ENCODE measurements at regions not wholly inside any gene's neighbourhood (a gene's known extent, or its start where the extent isn't known, plus 50 kb on each side); places are given as distances from the start of the nearest gene placed in this dataset.

DNA sequence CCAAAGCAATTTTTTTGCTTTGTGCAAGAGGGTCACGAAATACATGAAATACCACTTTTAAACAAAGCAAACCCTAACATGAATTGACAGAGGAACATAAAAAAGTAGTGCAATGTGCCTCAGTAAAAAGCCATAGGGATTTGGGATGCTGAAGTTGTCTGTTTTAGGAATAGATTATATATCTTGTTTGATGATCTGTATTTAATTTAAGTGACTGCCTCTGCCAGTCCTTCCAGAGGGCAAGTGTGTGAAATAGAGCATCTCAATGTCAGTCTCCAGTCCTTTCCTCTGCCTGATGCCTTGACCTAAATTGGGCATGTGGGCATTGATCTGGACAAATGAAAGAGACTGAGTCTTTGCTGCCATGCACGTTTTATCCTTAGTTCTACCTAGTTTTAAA lies 222.8 kb downstream of the PTPRC start:
- no peak for DNase-seq (ENCODE audit: low read depth in 2 of 2)

DNA sequence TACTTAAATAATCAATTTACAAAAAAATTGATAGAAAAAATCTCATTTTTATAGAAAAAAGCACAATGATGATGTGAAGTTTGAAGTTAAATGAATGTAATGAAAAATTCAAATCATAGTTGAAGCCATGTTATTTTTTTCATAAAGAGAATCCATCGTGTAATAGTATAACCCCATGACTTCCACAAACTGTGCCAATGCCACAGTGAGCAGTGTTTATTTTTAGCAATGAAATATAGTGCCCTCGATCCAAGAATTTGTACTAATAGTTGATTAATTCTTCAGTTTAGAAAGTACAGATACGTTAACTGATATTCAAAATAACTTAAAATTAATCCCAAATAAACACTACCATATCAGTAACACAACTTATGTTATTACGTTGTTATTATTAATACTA lies 225.9 kb downstream of the PTPRC start:
- DNase-seq (ENCODE audit: low read depth in 2 of 2): no peak

DNA sequence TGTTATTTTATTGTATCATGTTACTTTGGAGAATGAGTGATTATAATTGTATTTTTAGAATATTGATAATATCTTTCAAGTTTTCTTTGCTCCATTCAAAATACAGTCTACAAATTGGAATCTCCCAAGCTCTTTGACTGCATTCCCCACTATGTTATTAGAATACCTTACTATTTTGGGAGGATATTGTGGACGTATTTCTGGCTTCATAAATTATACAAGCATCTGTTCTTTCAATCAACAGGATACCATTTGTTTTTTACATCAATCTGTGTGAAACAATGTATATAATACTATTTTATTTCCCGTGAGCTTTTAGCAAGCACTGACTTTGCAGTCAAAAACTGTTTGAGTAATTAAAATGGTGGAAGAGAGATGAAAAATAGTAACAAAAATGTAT lies 226.5 kb downstream of the PTPRC start:
- DNase-seq (ENCODE audit: low read depth in 2 of 2): no peak

DNA sequence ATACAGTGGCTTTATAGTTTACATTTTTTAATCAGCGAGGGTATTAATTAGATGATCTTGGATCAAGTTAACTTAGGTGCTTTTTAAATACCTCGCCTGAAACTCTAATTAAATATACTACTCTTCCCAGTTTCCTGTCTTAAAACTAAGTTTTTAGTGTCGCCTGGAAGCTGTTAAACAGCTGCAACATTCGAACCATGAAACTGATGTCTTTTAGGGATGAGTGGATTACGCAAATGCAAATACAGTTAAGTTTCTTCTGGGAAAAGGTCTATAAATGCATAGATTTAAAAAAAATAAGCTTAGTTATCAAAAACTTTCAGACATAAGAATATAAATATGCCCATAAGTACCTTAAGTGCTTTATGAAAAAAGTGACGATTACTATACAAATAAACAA lies 228.3 kb downstream of the PTPRC start:
- DNase-seq (ENCODE audit: low read depth in 2 of 2): no peak

DNA sequence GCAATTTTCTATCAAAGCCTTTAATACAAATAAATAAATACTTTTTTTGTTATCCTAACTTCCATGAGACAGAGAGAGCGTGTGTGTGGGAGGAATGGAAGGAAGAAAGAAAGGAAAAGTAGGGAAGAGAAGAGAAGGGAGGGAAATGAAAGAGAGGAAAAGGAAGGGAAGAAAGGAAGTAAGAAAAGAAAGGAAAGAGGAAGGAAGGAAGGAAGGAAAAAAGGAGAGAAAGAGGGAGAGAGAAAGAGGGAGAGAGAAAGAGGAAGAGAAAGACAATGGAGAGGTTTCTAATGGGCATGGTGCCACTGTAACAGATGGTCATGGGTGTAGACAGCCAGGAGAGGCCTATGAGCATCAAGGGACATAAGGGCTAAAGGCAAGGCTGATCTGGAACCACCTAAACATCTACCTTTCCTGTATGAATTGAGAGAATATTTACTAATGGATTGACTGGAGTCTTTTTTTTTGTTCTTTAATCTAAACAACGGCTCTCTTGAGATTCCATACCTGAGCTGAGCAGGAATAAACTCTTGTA lies 234.9 kb downstream of the PTPRC start:
- no peak for DNase-seq (ENCODE audit: low read depth in 2 of 2)

DNA sequence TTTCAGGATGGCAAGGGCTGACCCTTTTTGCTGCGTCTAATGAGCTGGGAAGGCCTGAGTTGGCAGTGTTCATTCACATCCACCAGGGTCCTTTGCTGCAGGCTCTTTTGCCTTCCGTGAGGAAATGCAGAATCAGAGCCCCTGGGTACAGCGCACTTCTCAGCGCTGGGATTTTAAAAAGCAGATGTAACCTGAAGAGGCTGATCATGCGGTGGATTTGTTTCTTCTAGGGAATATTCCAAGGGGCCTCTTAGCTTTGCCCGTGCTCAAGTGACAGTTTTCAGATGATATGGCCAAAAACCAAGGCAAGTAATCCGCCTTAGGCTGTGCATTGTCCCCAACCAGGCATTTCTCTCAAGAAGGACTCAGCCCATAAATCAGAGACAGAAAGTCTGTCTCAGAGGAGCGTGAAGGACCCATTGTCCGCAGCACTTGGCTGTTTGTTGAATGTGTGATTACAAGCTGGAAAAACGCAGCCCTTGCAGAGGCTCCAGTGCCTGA lies 237.6 kb downstream of the PTPRC start:
- no peak for DNase-seq (ENCODE audit: low read depth in 2 of 2)

DNA sequence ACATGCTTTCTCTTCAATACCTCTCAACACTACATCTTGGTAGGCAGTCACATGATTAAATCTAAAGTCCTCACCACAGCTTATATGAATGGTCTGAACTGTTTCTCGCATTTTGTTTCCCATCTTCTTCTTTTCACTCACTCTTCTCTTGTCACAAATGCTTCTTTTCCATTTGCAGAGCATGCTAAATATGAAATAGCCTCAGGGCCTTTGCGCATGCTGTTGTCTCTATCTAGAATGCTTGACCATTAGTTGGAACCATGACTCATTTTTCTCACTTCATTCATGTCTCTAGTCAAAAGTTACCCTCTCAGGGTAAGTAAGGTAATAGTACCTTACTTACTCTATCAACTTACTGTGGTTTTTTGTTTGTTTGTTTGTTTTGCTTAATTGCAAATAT lies 239.7 kb downstream of the PTPRC start:
- DNase-seq (ENCODE audit: low read depth in 2 of 2): no peak

DNA sequence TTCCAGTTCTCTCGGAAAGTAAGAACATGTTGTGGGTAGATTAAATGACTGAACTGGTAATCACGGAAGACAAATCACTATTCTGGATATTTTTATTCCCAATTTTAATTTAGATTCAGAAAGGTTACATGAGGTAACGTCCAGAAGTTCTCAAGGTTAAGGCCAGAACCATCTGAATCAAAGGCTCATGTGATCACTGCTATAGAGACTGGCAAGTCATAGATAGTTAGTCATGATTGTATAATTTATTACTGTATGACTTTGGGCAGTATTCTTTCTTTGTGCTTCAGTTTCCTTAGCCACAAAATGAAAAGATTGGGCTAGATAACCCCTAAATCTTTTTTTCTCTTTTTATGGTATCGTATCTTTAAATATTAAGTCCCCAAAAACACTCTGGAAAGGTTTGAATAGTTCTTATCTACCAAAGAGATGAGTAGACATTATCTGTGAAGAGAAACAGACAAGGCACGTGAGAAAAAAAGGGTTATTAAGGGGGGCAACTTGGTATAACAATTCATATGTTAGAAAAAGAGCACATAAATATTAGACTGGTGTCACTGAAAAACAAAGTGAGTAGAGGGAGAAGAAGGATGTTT lies 241.0 kb downstream of the PTPRC start:
- no peak for DNase-seq (ENCODE audit: low read depth in 2 of 2)

DNA sequence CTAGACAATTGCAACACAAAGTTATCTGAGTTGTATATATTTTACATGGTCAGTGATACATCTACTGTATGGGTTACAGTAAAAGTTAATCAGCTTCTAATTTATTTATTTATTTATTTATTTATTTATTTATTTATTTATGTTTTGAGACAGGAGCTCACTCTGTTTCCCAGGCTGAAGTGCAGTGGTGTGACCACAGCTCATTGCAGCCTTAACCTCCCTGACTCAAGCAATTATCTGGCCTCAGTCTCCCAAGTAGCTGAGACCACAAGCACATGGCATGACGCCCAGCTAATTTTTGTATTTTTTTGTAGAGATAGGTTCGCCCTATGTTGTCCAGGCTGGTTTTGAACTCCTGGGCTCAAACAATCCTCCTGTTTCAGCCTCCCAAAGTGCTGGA lies 241.6 kb downstream of the PTPRC start:
- no peak for DNase-seq (ENCODE audit: low read depth in 2 of 2)

DNA sequence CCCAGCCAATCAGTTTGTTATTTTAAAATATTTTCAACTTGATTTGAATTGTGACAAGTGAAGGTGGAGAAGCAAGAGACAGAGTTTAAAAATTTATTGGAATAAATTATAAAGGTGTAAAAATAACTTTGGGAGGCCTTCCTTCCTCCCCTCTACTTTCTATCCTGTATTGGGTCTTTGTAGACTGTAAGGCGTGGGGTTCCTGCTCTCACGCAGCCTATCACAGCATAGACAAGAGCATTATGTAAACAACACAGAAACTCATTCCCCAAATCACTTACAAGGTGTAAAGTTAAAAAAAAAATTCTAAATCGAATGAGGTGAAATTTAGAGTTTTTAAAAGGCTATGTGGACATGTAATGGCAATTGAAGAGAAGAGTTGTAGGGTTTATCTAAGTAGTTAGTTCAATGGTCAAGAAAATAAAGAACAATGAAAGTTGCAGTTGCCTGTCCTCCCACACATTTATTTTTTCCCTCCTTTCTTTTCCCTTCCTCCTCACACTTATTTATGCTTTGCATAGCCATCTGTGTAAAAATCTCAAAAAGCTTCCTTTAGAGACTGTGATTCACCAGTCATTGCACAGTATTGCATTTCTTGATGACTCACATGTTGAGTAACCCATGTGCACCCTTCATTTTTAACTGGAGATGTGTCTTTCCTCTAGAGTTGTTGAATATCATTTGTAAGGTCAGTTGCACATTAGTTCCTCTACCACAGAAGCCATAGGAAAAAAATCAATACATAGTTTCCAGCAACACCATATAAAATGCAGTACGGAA lies 242.2 kb downstream of the PTPRC start:
- DNase-seq (ENCODE audit: low read depth in 2 of 2): no peak

DNA sequence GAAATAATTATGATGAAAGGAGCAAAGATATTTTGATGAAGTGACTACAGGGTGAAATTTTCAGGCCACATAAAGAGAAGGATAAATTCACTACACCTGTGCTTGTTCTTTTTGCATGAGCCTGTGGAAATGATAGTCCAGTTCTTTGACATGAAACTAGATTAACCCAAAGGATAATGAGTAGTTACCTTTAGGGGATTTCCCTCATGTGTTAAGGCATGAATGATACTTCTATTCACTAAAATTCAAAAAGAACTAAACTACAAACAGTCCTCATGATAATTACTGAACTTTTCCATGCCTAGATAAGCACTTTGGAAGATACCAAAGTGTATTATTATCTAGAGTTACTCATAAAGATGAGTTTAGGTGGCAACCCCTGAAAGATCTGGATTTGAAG lies 244.3 kb downstream of the PTPRC start:
- DNase-seq (ENCODE audit: low read depth in 2 of 2): no peak

DNA sequence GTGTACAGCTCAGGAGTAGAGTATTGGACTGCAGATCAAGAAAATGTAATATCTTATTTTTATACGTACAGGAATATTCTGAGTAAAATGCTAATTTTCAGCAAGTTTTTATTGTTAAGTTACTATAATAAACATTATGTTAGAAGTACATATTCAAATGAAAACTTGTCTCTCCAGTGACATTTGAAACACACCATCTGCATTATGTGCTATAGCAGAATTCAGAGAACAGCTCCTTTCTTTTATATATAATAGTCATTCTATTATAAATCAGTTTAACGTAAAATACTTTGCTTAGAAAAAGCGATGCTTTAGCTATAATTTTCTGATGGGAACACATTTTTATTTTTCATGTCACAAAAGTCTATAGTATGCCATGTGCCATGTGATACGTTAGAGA lies 249.0 kb downstream of the PTPRC start:
- no peak for DNase-seq (ENCODE audit: low read depth in 2 of 2)

DNA sequence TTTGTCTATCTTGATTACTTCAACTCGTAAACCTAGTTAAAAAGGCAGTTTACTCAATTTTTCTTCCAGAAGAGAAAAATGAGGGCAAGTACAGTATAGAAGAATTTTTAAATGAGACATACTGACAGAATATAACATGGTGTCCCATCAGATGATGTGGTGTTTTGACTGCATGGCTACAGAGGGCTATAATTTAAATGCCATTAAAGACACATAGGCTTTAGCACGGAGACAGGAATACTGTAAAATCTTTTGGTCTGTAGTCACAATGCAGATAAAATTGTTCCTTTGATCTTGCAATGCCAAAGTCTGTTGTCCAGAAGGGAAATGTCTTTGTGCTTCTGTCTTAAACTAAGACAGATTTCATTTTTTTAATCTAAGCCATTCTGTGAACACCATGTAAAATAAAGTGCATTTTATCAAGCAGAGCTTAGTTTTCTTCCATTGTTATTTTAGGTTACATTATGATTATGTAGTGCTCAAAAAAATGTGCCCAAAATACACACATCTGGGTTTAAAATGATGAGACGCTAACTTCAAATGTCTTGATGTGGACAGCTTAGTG lies 249.6 kb downstream of the PTPRC start:
- no peak for DNase-seq (ENCODE audit: low read depth in 2 of 2)

DNA sequence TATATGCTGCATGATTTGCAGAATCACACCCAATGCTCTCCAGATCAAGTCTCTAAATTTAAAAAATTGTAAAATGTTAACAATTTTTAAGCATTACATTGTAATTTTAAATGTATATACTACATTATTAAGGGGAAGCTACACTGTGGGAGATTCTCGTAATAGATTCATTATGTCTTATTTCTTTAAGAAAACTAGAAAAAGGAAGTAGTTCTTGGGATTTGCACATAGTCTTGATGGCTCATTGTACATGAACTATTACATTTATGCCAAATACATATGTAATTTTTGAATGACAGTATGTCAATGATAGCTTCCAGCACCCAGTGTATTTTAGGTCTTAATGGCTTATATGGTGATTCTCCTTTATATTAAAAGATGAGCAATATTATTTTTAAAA lies 250.3 kb downstream of the PTPRC start:
- DNase-seq (ENCODE audit: low read depth in 2 of 2): no peak

DNA sequence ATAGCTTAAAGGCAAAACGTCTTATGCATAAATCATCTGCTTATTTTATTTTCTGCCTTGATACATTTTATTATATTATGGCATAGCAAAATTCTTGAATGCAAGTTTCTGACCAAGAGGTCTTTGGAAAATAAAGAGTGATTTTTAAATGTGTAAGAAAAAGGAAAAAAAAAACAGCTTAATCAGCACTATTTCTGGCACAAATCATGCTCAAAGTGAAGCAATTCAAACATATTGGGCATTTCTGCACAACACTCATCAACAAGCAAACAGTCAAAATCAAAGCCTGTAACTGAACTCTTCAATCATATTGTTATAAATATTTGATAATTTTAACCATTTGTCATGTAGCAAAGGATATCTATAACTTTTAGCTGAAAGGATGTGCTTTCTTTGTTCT lies 250.9 kb downstream of the PTPRC start:
- DNase-seq (ENCODE audit: low read depth in 2 of 2): no peak

DNA sequence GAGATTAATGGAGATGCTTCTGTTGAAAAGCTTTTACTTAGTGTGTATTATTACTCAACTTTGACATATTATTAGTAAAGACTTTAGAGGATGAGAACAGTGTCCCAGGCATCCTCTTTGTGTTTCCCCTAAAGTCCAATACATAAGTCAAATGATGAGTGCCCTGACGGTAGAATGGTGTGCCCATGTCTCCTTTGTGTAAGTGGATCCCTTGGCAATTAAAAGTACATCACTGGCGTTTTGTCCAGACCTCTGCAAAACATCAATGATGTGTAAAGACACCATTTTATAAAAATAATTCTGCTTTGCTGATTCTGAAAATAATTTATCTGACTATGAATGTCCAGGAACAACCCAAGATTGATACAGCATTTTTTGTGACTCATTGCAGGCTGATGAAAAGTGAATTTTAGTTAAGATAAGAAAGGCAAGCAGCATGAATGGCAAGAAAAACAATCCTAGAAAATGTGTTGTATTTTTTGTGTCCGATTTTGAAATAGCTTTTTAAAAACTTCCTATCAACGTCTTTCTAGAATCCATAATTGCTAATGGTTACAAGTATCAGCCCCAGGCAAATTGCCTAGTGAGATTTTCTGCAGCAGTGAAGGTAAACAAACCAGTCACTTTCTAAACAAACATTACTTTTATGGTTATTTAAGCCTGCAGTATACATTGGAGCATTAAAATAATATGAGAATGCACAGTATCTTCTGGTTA lies 251.5 kb downstream of the PTPRC start:
- DNase-seq (ENCODE audit: low read depth in 2 of 2): no peak

DNA sequence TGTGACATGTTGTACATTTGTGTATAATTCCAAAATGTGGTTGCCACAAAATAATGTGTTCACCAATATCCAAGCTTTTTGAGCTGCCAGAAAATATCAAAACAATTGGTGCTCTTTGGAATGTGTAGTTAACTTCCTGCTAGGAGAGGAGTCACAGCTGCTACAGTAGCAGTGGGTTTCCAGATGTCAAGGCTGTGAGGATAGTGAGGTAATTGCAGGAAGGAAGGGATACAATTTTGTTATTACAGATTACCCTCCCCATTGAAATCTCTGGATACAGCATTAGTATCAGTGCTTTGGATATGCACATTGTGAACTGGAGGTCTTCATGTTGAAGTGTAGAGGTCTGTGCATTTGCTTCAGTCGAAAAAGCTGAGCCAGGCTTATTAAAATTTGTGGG lies 253.2 kb downstream of the PTPRC start:
- DNase-seq (ENCODE audit: low read depth in 2 of 2): no peak

DNA sequence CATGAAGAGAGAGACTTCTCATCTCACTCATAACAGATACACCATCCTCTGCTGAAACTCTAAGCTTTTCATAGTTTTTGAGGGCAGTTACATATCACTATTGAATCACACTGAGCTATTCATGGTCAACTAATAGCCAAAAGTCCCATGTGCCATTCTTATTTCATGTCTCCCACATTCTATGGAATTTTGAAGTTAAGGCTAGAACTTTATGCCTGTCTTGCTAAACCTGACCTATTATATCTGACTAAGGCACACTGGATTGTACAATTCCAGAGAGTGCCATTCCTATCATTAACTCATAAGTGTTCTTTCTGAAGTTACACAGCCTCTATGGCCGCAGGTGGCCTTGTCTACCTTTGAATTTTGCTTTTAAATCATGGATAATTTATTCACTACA lies 254.3 kb downstream of the PTPRC start:
- no peak for DNase-seq (ENCODE audit: low read depth in 2 of 2)

DNA sequence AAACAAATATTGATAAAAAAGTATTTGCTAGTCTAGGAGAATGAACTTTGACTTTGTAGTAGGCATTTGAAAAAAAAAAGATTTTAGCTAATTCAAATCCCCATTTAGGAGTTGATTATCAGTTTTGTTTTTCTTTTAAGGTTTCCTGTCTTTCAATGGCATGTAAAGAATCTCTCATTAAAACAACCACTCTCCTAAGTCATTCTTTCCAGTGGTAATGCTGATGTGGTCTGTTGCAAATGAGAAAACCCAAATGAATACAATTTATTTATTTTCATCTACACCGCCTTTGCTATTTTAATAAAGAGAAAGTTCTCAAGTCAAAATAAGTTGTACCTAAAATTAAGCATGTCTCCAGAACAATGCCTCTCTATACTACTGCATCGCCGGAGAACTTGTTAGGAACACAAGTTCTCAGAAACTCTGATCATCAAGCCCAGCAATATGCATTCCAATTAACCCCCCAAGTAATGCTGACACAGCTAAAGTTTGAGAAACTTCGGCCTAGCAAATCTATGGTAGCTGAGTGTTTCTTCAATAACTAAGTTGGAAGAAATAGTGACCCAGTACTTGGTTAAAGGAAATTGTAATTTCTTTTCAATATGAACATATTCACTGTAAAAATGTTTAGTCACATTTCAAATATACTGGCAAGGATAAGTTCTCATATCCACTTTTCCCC lies 255.1 kb downstream of the PTPRC start:
- no peak for DNase-seq (ENCODE audit: low read depth in 2 of 2)

DNA sequence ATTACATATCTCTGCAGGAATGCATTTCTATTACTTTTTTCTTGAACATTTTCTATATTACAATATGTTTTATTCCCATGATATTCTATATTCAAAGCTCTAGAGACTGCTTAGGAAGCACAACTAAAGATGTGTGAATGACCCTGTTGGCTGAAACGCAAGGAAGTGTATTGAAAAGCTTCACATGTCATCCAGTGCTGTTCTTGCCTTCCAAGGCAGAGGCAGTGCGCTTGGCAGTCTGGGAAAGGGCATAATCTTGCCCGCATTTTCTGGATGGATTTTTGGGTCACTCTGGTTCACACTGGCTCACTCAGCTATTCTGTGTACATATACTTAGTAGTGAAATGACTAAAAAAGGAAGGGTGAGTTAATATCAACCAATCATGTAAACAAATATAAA lies 262.4 kb downstream of the PTPRC start:
- DNase-seq (ENCODE audit: low read depth in 2 of 2): no peak

DNA sequence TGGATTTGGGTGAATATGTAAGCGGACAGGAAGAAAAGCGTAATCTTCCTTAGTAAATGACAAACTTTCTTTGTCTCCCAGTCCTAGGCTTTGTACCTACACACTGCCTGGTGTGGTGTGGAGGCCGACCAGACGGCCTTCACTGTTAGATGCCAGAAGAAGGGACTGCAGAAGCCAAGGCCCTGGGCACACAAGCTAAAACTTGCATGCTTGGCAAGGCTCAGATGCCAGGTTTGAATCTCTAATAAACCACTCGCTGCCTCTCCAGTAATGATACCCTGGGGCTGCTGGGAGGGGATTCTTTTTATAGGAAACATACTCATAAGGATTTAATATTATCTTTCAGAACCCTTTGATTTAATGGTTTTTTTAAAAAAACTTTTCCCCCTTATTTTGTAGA lies 263.8 kb downstream of the PTPRC start:
- DNase-seq (ENCODE audit: low read depth in 2 of 2): no peak

DNA sequence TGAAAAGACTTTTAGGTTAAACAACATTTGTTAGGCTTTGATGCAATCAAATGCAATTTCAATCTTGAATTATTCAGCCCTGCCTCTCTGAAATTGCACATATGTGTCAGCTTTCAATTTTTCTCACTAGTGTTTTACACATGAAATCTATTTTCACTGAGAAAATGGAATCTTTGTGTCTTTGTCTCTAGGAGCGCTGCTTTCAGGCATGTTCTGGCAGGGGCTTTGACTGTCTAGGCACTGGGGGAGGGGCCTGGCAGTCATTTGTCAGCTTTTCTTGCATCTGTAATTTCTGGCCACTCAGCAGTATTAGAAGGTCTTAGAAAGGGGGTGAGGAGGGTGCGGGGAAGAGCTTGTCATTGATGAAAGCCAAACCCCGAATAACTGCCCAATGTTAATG lies 264.4 kb downstream of the PTPRC start:
- no peak for DNase-seq (ENCODE audit: low read depth in 2 of 2)
